DND-41 (cell line): ENCODE measurements at regions not wholly inside any gene's neighbourhood (a gene's known extent, or its start where the extent isn't known, plus 50 kb on each side); places are given as distances from the start of the nearest gene placed in this dataset.

ENCODE experiments used
- EZH2 ChIP-seq: IDR thresholded peaks from 3 replicates; pipeline ENCODE4 v1.6.1; 2012; ENCODE audit warnings: borderline replicate concordance, low read depth, mild to moderate bottlenecking, moderate library complexity, low read length, inconsistent platforms; ENCODE audit not compliant: severe bottlenecking
- TF ChIP-seq, protein P1 (sequence below): IDR thresholded peaks from 2 replicates; pipeline ENCODE4 v1.5.1; 2012; ENCODE audit warnings: borderline replicate concordance, low read length, moderate library complexity, mild to moderate bottlenecking; ENCODE audit not compliant: poor library complexity, severe bottlenecking; ENCODE audit errors: extremely low read depth

GRCh38 chr2:2698182-2699120, 367.4 kb upstream of the MYT1L start:
- TF ChIP-seq, protein P1, sequence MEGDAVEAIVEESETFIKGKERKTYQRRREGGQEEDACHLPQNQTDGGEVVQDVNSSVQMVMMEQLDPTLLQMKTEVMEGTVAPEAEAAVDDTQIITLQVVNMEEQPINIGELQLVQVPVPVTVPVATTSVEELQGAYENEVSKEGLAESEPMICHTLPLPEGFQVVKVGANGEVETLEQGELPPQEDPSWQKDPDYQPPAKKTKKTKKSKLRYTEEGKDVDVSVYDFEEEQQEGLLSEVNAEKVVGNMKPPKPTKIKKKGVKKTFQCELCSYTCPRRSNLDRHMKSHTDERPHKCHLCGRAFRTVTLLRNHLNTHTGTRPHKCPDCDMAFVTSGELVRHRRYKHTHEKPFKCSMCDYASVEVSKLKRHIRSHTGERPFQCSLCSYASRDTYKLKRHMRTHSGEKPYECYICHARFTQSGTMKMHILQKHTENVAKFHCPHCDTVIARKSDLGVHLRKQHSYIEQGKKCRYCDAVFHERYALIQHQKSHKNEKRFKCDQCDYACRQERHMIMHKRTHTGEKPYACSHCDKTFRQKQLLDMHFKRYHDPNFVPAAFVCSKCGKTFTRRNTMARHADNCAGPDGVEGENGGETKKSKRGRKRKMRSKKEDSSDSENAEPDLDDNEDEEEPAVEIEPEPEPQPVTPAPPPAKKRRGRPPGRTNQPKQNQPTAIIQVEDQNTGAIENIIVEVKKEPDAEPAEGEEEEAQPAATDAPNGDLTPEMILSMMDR: peak; percentile 49
- TF ChIP-seq EZH2: no peak
